SH-SY5Y (cell line): ENCODE measurements at regions not wholly inside any gene's neighbourhood (a gene's known extent, or its start where the extent isn't known, plus 50 kb on each side); places are given as distances from the start of the nearest gene placed in this dataset.

ENCODE experiments used
- GATA2 ChIP-seq: IDR thresholded peaks from 2 replicates; pipeline ENCODE4 v1.6.1; 2011; ENCODE audit warnings: mild to moderate bottlenecking, low read depth, low read length
- GATA3 ChIP-seq: IDR thresholded peaks from 2 replicates; pipeline ENCODE4 v1.6.1; 2011; ENCODE audit warnings: low read depth, mild to moderate bottlenecking, low read length, moderate library complexity

DNA sequence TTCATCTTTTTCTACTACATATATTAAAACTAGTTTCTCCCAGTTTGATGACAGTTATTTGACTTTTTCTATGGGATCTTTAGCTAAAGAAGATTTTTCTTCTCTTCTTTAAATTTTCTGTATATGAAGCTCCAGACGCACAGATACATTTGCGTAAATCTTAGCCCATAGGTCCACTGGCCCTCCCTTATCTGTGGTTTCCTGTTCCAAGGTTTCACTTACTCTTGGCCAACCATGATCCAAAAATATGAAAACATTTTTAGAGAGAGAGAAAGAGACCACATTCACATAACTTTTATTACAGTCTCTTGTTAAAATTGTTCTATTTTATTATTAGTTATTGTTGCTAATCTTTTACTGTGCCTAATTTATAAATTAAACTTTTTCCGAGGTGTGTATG lies 270.2 kb upstream of the DAPK1 start:
- no peak for TF ChIP-seq GATA3
- no peak for TF ChIP-seq GATA2
